GM12892 (cell line): ENCODE measurements at regions not wholly inside any gene's neighbourhood (a gene's known extent, or its start where the extent isn't known, plus 50 kb on each side); places are given as distances from the start of the nearest gene placed in this dataset.

Source experiments
- POLR2A ChIP-seq: IDR thresholded peaks from 2 replicates; pipeline ENCODE4 v1.6.1; 2011; ENCODE audit warnings: low read depth, low read length, control low read depth
- POLR2AphosphoS5 ChIP-seq: IDR thresholded peaks from 2 replicates; pipeline ENCODE4 v1.6.1; 2011; ENCODE audit warnings: low read depth, low read length, control low read depth
- TAF1 ChIP-seq: IDR thresholded peaks from 2 replicates; pipeline ENCODE4 v1.6.1; 2011; ENCODE audit warnings: low read depth, mild to moderate bottlenecking, control low read depth, low read length, borderline replicate concordance

DNA sequence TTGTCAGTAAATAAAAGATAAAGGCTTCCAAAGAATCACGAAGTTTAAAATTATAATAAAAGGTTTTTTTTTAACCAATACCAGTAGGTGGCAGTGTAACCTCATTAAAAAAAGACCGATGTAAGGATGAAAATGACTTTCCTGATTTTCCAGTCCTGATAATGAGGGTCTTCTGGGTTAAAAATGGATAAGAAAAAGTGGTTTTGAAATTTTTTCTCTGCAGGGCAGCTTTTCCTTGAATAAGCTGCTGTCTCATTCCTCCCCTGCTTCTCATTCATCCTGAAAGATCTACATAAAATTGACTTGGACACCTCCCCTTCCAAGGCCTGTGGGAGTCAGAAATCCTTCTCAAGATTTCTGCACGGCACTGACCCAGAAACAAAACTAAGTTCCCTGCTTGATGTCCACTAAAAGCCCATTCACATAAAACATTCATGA, 58.9 kb upstream of the FBXO33 start:
- TF ChIP-seq POLR2A: no peak
- TF ChIP-seq TAF1: no peak
- TF ChIP-seq POLR2AphosphoS5: no peak
